Right lobe of liver (tissue), 6 donors: ENCODE measurements at regions not wholly inside any gene's neighbourhood (a gene's known extent, or its start where the extent isn't known, plus 50 kb on each side); places are given as distances from the start of the nearest gene placed in this dataset.
A peak's percentile ranks its signal among the peaks of the same experiment; 100 is the strongest.

ENCODE experiments used
- ATAC-seq, 4 donors: fragments of 200-7000 bp; cut with Tn5 transposase; one replicate each; pipeline ENCODE4 v1.9.1; 2020; ENCODE audit warnings: mild to moderate bottlenecking in 4 of 4, moderate library complexity in 4 of 4
- DNase-seq, 3 donors: peaks; one replicate each; pipeline ENCODE4 v3.0.0-alpha.2; 2020
- H3K27ac ChIP-seq, 3 donors: fragments of 200-600 bp; one replicate each; pipeline ENCODE4 v1.8.0; 2022
- H3K27me3 ChIP-seq, 2 donors: fragments of 200-600 bp; one replicate each; pipeline ENCODE4 v1.8.0; 2022
- H3K36me3 ChIP-seq, 4 donors: fragments of 200-600 bp; sonication (generic) in 1 of 4; one replicate each; pipeline versions ENCODE4 v1.5.1 to v1.8.0; 2017 to 2022; ENCODE audit warnings: control low read depth in 1 of 4
- H3K4me1 ChIP-seq, 4 donors: fragments of 200-600 bp; sonication (generic) in 1 of 4; one replicate each; pipeline versions ENCODE4 v1.5.1 to v1.8.0; 2017 to 2022; ENCODE audit warnings: control low read depth in 1 of 4
- H3K4me3 ChIP-seq, 3 donors: fragments of 200-600 bp; one replicate each; pipeline ENCODE4 v1.8.0; 2022
- H3K9me3 ChIP-seq, 4 donors: fragments of 200-600 bp; sonication (generic) in 1 of 4; one replicate each; pipeline versions ENCODE4 v1.5.1 to v1.8.0; 2017 to 2022; ENCODE audit warnings: control low read depth in 1 of 4
- CTCF ChIP-seq, 4 donors: fragments of 200-600 bp in 3 of 4; fragments of 450-650 bp in 1 of 4; IDR thresholded peaks; one replicate each; pipeline versions ENCODE4 v1.5.1 to v1.8.0; 2016 to 2022; ENCODE audit warnings: antibody characterized with exemption in 4 of 4, mild to moderate bottlenecking in 2 of 4
- POLR2A ChIP-seq: fragments of 450-650 bp; IDR thresholded peaks from one replicate; pipeline ENCODE4 v1.6.1; 2017; ENCODE audit warnings: antibody characterized with exemption, mild to moderate bottlenecking
- WGBS: methylation state at CpG from one replicate; pipeline ENCODE4 v1.1.6; 2018; ENCODE audit warnings: low coverage, low lambda C conversion rate; ENCODE audit not compliant: insufficient coverage; ENCODE audit errors: missing lambda C conversion rate; 5-methylcytosine and 5-hydroxymethylcytosine counted together
- intact Hi-C, 2 donors: fragments of 100-400 bp; cut with DNase I; formaldehyde crosslinking; loops; one replicate each; pipeline versions ENCODE4 v1.11.2 to v1.14.1; 2022
- donor health status: DM: no; HTN: yes; CAD: no.
- donor health status: DM: no; HTN: no; CAD: no.
- donor health status: DM: no; HTN: no; CAD: no.
- donor health status: DM: no; HTN: yes; CAD: no.
- donor health status: DM: no; HTN: yes; CAD: no.

GRCh38 chr10:107686095-107686494, 521.6 kb upstream of the SORCS1 start:
- Histone ChIP-seq H3K27ac (no peak overlapping the region), H3K4me1 (no peaks in the 10 kb centered on the region), H3K36me3 (no peaks in the 10 kb centered on the region), H3K27me3 (no peaks in the 10 kb centered on the region), H3K4me3 (no peak overlapping the region), H3K9me3 (no peaks in the 10 kb centered on the region)
- TF ChIP-seq POLR2A (no peak), CTCF (IDR thresholded peaks at IDR 0.05) (no peak)
- intact Hi-C loops, result no loop called here
- DNase-seq (peak in 2 of 3 donors; percentile 19 to 47), ATAC-seq (peak; percentile 38 to 74 (median 51))
- WGBS, result 47% methylated on average over 3 of the region's 3 CpGs

GRCh38 chr10:107671960-107672359, 507.5 kb upstream of the SORCS1 start:
- Histone ChIP-seq H3K27me3 (no peaks in the 10 kb centered on the region), H3K9me3 (no peaks in the 10 kb centered on the region), H3K27ac (no peak overlapping the region), H3K4me3 (no peak overlapping the region), H3K36me3 (no peaks in the 10 kb centered on the region), H3K4me1 (no peaks in the 10 kb centered on the region)
- ATAC-seq (no peak), DNase-seq (no peak)
- intact Hi-C loops, result no loop called here
- TF ChIP-seq POLR2A (no peak), CTCF (IDR thresholded peaks at IDR 0.05) (no peak)

GRCh38 chr10:107666214-107666613, 501.7 kb upstream of the SORCS1 start:
- Histone ChIP-seq H3K36me3 (no peaks in the 10 kb centered on the region), H3K4me1 (no peaks in the 10 kb centered on the region), H3K27me3 (no peaks in the 10 kb centered on the region), H3K4me3 (no peak overlapping the region), H3K9me3 (no peaks in the 10 kb centered on the region), H3K27ac (no peak overlapping the region)
- TF ChIP-seq CTCF (IDR thresholded peaks at IDR 0.05) (no peak), POLR2A (no peak)
- no peak for ATAC-seq
- intact Hi-C loops, result no loop called here
- DNase-seq, result no peak
- WGBS, result 32% methylated on average over 5 of the region's 5 CpGs

- WGBS, result 71% methylated on average over 4 of the region's 4 CpGs
Observed at GRCh38 chr10:107665459-107665858, 501.0 kb upstream of the SORCS1 start.

More at GRCh38 chr10:107665459-107665858, 501.0 kb upstream of the SORCS1 start:
- ATAC-seq (no peak), DNase-seq (no peak)
- Histone ChIP-seq H3K27me3 (no peaks in the 10 kb centered on the region), H3K27ac (no peak overlapping the region), H3K4me1 (no peaks in the 10 kb centered on the region), H3K9me3 (no peaks in the 10 kb centered on the region), H3K36me3 (no peaks in the 10 kb centered on the region), H3K4me3 (no peak overlapping the region)
- TF ChIP-seq CTCF (IDR thresholded peaks at IDR 0.05) (no peak), POLR2A (no peak)
- intact Hi-C loops, result no loop called here
